Activated T-helper 1 cell treated with anti-CD3 and anti-CD28 coated beads, Interleukin-2, amount 50 U/mL, for 16 hours (primary cell): ENCODE measurements at regions not wholly inside any gene's neighbourhood (a gene's known extent, or its start where the extent isn't known, plus 50 kb on each side); places are given as distances from the start of the nearest gene placed in this dataset.

Experiments used
- DNase-seq, 2 donors: peaks; one replicate each; pipeline ENCODE4 v3.0.0-alpha.2; 2020; ENCODE audit warnings: low read depth in 1 of 2, low spot score in 1 of 2

DNA sequence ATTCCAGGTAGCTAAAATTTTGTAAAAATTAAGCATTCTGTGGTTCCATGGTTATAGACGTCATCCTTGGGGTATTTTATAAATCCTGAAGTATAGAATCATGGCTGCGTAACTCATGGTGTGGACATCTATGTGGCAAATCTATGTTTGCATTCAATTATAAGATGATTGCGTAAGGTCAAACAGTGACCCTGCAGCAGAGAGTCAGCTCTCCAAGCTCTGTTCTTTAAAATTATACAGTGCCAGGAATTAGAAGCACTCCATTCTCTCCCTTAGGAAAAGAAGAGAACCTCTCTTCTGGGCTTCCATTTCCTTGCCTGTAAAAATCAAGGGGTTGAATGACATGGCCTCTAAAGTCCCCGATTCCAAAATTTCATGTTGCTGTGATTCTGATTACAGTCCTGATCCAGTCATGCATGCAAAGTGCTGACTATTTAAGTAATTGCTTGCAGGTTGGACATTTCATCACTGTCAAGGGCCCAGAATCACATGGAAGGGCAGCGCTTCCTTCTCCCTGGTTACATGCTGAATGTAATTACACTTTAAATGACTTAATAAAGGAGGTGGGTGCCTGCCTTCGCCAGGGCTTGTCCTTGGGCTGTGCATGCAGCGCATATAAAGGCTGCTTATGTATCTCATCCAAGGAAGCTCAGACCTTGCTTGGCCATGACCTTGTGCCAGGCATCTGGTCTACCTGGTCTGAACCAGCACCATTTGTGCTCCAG lies 550.7 kb downstream of the TYW1 start:
- DNase-seq: no peak

DNA sequence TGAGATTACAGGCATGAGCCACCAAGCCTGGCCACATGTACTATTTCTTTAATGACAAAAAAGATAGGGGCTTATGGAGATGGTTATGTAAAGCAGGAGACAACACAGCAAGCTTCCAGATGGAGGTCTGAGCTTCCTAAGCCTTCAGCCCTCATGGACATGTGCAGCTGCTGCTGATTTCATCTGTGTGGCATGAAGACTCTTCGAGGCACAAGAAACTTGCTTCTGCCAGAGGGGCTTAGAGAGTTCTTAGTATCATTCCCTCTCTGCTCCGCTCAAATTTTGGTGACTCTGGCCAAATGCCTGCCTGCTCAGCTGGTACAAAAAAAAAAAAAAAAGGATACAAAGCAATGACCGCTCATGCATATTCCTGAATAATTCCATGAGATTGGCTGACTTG lies 552.5 kb downstream of the TYW1 start:
- no peak for DNase-seq

DNA sequence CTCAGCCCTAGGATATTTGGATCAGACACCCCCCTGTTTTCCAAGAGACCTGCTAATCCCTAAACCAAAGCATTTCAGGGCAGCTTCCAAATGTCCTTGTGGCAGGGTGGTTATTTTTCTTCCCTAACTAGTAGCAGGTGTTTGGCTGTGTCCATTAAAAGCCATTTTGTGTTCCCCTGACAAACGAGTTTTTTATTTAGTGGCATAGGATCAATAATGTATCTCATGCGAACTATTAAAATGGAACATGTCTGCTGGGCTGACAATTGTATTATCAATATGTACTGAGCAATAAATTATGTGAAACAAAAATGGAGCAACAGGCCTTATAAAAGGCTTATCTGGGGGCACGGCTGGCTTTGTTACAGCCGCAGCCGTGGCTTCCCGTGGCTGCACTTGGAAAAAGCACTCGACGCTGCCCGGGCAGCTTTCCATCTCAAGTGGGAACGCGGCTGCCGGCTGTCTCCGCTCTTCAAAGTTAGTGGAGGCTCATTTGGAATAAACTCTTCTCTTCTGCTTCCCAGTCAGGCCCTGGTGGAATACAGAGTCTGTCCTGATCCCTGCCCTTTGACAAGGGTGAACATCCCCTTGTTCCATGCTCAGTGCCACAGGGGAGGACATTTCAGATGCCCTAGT lies 554.3 kb downstream of the TYW1 start:
- no peak for DNase-seq

DNA sequence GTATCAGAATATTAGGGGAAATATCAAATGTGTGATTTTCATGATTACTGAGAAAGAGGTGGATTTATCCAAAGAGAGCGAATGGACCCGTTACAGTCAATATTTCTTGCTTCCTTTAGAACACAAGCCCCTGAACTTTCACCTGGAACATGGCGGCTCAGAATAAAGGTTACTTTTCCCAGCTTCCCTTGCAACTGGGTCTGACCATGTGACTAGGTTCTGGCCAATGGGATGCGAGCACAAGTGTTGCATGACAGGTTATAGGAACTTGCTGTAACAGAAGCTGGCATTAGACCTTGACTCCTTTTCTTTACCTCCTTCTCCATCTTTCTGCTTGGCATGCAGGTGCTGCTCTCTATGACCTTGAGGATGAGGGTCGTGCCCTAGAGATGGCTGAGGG lies 556.1 kb downstream of the TYW1 start:
- DNase-seq: no peak

DNA sequence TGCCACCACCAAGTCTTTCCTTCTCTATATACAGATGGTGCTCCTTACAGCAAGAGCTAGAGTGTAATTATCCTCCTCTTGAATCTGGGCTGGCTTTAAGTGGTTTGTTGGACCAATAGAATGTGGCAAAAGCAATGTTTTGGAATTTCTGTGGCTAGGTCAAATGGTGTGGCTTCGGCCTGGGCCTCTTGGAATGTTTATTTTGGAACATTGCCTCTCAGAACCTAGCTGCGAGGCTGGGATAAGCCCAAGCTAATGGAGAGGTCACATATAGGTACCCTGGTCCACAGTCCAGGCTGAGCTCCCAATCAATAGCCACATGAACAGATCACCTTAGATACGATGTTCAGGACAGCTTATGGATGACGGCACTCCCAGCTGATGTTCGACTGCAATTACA lies 556.7 kb downstream of the TYW1 start:
- no peak for DNase-seq

DNA sequence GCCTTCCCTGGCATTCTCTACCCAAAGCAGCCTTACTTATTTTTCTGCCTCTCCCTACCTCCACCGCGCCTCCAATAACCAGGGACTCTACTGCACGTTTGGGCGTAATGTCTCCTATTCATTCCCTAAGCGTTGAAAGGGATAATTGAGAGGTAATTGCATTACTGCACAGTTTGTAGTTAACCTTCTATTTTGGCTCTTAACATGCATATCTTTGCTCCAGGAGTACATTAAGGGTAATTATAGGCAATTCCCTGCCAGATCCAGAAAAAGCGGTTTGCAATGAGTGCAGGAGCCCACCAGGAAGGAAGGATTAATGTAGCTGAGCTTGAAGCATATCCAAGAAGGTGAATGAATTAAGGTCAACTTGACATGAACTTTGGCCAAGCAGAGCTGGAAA lies 558.4 kb downstream of the TYW1 start:
- DNase-seq: no peak

DNA sequence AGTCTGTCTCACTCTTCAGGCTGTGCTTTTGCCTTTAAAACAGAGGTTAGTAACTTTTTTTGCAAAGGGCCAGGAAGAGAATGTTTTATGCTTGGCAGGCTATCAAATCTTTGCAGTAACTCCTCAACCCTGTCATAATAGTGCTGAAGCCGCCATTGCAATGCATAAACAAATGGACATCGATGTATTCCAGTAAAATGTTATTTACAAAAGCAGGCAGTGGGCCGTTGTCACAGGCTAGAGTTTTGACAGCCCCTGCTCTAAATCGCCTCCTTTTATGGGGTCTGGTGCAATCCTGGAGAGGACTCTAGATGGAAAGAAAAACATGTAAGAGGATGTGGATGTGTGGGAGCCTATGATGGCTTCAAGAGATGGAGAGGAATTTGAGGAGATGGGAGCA lies 568.3 kb downstream of the TYW1 start:
- no peak for DNase-seq

DNA sequence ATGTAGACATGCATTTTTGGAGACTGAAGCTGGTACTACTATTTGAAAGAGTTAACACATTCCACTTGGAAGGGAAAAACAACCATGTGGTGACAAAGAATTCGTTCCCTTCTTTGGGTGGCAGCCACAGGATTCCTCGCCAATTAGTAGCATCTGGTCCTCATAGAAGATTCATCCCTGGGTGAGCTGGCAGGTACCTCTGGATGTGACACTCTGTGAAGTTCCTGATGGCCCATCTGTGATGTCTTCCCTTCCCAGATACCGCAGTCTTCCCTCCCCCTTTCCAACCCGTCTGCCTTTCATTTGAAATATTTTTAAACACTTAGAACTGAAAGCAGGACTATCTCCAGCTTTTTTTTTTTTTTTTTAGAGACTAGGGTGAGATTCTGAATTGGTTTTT lies 569.5 kb downstream of the TYW1 start:
- no peak for DNase-seq

DNA sequence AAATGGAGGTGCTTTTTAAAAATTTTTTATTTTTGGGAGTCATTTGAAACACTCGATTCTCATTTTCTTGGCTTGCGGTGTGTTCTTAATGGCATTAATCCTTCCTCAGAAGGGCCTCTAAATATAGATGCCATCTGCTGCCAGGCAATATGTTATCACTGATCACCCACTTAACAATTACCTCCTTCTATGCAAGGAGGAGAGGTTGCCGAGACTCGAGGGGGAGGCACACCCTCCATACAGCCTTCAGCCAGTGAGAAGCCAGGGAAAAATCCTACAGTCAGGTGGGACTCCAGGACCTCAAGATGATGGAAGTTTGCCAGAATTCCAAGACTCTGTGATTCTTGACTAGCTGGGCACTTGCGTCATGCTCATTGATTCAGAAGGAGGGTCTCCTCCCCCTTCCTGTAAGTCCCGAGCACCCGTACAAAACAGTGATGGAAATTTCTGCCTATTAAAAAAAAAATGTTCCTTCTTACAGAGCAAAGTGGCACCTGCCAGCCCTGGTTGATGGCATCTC lies 574.5 kb downstream of the TYW1 start:
- no peak for DNase-seq

DNA sequence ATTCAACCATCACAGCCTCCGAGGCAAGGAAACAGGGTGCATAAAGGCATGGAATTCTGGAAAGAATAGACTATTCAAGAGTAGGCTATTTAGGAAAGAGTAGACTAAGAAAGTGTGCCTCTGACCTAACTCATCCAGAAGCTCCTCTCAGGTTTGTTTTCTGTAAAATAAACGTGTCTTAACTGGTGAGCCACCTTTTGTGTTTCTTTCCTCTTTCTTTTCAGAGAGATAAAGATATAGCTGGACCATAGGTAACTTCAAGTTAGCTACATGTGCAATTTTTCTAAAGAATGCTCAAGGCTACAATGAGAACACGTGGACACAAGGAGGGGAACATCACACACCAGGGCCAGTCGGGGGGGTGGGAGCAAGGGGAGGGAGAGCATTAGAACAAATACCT lies 577.0 kb downstream of the TYW1 start:
- no peak for DNase-seq

DNA sequence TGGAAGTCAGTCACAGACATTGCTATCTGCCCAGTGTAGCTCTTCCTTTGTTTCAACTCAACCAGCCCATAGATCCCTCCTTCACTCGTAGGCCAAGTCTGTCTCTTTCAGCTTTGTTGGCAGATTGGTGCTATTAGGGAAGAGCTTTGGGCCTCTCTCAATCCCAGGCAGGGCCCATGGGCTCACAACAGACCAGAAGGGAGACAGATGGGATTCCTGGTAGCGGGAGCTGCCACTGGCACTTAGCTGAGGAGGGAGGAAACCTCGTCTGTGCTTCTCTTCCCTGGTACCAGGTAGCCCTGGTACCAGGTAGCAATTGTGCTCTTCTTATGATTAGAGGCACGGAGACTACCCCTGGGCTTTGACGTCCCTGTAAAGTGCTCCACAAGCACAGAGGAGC lies 592.0 kb downstream of the TYW1 start:
- DNase-seq: no peak

DNA sequence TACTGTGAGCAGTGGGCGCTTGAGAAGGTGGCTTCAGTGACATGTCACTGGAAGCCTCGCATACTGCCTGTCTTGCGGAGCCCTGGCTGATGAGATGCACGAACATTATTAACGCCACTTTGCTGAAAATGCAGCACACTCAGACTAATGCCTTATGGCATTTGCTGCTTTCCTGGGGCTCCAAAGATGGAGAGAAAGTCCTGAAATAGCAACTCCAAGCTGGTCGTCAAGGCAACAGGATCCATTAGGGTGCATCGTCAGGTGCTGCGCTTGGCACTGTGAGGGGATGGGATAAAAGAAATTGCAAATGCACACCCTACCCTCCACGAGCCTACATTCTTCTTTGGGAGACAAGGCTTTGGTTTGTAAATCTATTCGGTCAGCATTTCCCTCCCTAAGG lies 592.5 kb downstream of the TYW1 start:
- no peak for DNase-seq

DNA sequence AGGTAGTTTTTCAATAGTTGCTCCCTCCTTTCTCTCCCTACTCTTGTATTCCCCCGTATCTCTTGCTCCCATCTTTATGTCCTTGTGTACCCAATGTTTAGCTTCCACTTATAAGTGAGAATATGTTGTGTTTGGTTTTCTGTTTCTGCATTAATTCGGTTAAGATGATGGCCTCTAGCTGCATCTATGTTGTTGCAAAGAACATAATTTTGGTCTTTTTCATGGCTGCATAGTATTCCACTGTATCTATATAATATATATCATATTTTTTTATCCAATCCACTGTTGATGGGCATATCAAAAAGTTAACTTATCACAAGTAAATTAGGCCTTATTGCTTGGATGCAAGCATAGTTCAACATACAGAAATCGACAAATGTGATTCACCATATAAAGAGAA lies 594.0 kb downstream of the TYW1 start:
- DNase-seq: no peak

DNA sequence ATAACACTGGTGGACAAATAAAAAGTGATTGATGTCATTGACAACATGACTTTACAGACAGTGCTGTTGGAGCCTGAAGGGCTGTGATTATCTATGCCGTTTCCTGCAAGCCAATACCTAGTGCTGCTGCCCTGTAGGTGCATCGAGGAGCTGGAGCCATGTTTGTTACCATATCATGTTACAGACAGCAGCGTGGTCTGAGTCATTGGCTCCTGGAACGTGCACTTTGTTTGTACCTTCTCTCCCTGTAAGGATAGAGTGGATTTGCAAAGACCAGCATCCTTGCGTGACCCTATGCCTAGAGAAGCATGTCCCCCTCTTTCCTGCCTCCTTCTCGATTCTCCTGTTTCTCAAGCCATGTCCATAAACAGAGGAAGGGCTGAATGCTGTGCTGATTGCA lies 597.2 kb downstream of the TYW1 start:
- no peak for DNase-seq

DNA sequence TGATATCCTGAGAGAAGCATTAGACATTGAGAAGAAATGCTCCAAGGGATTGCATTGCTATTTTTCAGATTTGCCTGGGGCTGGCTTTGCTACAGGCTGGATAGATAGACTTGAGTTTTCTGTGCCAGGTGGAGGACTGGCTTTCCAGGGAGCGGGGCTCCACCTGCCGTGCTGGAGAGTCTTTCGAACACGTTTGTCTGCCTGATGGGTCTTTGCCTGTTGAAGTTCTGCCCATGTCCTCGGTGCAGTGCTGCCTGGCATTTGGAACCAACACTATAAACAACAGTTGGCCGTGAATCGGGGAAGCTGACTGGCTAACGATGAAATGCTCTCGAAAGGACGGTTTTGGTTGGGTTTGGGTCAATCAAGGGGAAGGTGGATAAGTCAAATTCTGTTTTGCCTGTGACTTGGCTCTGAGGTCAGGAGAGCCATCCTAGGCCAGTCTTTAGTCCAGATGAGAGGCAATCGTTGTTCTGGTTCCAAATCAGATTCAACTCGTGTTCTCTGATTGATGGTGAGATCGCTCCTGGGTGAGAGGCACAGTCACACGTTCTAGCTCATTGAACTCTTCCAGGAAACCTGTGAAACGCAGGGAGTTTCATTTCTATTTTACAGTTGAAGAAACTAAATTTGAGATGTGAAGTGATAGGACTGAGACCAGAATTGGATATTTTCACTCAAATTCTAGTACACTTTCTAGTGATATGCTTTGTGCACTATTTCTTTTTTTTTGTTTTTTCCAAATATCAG lies 599.0 kb downstream of the TYW1 start:
- no peak for DNase-seq

DNA sequence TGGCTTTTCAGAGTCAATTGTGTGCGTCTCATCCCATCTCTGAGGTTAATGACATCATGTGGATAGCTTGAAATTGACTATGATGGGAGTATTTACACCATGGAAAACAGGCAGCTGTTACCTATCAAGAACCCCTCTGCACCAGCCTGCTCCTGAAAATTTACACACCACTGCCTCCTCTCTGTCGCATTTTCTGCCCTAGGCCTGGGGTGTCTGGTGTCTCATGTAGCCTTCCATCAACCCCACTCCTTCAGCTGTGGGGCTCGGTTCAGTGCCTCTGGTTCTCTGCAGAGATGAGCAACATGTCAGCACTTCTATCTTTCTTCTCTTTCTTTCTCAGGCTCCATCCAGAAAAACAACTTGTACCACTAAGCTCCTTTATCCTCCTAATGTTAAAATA lies 600.5 kb downstream of the TYW1 start:
- no peak for DNase-seq

DNA sequence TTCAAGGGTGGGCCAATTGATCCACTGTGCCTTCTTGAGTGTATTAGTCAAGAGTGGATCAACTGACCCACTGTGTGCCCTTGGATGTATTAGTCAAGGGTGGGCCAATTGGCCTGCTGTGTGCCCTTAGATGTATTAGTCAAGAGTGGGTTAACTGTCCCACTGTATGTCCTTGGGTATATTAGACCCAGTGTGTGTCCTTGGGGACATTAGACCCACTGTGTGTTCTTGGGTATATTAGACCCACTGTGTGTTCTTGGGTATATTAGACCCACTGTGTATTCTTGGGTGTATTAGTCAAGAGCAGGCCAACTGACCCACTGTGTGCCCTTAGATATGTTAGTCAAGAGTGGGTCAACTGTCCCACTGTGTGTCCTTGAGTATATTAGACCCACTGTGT lies 601.8 kb downstream of the TYW1 start:
- DNase-seq: no peak

DNA sequence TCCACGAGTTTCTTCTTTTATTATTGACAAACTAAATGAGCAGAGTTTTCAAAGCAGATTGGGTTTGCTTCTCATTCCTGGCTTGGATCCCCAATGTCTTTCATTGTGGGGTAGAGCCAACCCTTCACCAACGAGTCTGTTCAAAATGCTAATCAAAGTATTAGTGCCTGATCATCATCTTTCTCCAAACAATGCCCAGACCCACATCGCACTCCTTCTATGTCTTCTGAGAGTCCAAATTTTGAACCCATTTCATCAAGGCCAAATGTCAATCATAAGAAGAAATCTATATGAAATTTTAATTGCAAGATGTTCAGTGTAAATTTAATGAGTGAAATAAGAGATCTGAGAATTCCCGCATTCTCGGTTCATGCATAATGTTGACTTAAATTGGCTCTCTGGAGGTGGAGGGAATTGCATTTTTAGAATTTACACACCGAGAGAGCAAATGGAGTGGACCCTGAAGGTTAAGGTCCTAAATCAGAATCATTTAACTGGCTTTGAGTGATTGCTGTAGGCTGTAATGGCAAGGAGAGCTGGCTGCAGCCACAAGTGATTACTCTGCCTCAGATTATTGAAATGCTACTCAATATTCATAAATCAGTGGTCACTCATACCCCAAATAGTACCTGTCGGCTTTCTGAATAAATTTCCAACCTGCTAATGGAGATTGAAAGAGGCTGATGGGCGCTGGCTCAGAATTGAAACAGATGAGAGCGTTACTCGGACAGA lies 602.9 kb downstream of the TYW1 start:
- DNase-seq: no peak

DNA sequence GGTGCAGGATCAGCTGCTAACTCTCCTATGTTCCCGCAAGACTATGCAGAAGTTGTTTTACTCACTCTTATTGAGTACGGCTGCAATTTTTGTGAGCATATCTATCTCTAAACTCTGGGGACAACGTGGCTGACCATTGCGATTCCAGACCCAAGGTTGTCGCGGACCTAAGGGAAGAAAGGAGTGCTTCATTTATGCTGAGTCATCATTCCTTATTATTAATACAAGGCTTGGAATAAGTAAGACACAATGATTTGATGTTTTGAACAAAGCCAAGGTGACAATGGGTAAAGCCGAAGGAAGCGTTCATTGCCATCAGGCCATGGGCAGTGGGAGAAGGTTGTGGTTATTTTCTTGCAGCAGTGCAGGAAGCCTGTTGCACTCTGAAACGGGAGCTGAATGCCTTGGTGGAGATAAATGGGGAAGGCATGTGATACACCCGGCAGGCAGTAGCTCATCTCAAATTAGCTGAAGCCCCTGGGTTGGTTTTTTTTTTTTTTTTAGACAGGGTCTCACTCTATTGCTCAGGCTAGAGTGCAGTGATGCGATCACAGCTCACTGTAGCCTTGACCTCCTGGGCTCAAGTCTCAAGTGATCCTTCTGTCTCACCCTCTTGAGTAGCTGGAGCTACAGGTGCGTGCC lies 605.7 kb downstream of the TYW1 start:
- no peak for DNase-seq

DNA sequence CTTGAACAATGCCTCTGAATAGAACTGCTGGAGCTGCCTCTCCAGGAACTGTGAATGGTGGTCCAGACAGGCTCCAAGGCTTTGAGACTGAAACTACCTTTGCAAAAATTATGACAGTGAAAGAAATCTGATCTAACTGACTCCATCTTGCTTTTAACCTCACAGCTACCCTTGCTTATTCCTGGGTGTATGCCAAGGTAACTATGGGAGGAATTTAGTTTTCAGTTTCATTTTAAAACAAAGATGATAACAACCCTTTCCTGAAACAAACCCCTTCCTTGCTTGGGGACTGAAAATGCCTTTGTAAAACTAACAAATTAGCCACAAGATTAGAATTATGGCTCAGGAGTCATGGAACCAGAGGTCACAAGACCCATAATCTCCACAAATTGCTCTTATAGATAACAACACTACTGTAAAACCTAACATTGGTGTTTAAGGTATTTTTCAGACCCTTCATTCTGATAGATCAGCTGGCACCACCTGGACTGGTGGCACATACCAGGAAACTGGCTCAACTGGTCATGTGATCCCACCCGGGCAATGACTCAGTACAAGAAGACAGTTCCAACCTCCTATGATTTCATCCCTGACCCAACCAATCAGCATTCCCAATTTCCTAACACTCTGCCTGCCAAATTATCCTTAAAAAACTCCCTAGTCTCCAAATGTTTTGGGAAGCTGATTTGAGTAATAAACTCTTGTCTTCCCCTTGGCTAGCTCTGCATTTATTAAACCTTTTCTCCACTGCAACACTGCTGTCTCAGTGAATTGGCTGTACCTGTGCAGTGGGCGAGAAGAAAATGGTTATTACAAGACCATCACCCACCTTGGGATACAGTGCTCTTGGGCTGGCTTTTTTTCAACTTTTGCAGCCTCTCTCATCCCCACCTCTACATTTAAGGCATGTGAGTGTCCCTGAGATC lies 608.1 kb downstream of the TYW1 start:
- DNase-seq: no peak
